Activated B cell treated with CpG ODN at 0.5 μM for 24 hours (primary cell): ENCODE measurements at regions not wholly inside any gene's neighbourhood (a gene's known extent, or its start where the extent isn't known, plus 50 kb on each side); places are given as distances from the start of the nearest gene placed in this dataset.

Source experiments
- ATAC-seq: fragments of 200-7000 bp; cut with Tn5 transposase; one replicate; pipeline ENCODE4 v1.10.0; 2021; ENCODE audit warnings: low read depth, mild to moderate bottlenecking, moderate library complexity
- CTCF ChIA-PET: fragments of 350-600 bp; sonication (Branson Sonifier 250); formaldehyde crosslinking; loops from one replicate; lab custom pipeline; 2021; ENCODE audit warnings: antibody characterized with exemption; lab: Charles Lee
- POLR2A ChIA-PET: fragments of 350-600 bp; sonication (Branson Sonifier 250); formaldehyde crosslinking; loops from one replicate; lab custom pipeline; 2021; ENCODE audit warnings: antibody characterized with exemption; lab: Charles Lee
- DNase-seq: peaks from one replicate; pipeline ENCODE4 v3.0.0; 2022
- H3K27ac Mint-ChIP-seq: one replicate; pipeline ENCODE4 v1.8.0; 2020; ENCODE audit warnings: mixed read lengths
- H3K27me3 Mint-ChIP-seq: one replicate; pipeline ENCODE4 v1.8.0; 2021; ENCODE audit warnings: mixed read lengths
- H3K36me3 Mint-ChIP-seq: one replicate; pipeline ENCODE4 v1.8.0; 2021; ENCODE audit warnings: low read depth, mixed read lengths
- H3K4me1 Mint-ChIP-seq: one replicate; pipeline ENCODE4 v1.8.0; 2021; ENCODE audit warnings: mixed read lengths
- H3K4me3 Mint-ChIP-seq: one replicate; pipeline ENCODE4 v1.8.0; 2020; ENCODE audit warnings: mild to moderate bottlenecking, mixed read lengths
- H3K9me3 Mint-ChIP-seq: one replicate; pipeline ENCODE4 v1.8.0; 2020; ENCODE audit warnings: mixed read lengths
- CTCF ChIP-seq: fragments of 200-600 bp; IDR thresholded peaks from one replicate; pipeline ENCODE4 v1.8.0; 2022; ENCODE audit warnings: antibody characterized with exemption, mild to moderate bottlenecking
- intact Hi-C: fragments of 100-400 bp; cut with micrococcal nuclease; formaldehyde crosslinking; loops from one replicate; pipeline ENCODE4 v1.15.1; 2024

GRCh38 chr2:172335736-172336135, 91.7 kb upstream of the ITGA6 start:
- no peak overlapping the region for H3K27ac Mint-ChIP-seq
- TF ChIP-seq CTCF: no peak
- H3K4me1 Mint-ChIP-seq: peaks cover 14% of the 10 kb centered on the region
- no peak overlapping the region for H3K4me3 Mint-ChIP-seq
- no peak for ATAC-seq
- ChIA-PET POLR2A (no interaction called here), CTCF (no interaction called here)
- peaks cover 12% of the 10 kb centered on the region for H3K27me3 Mint-ChIP-seq
- intact Hi-C loops: no loop called here
- no peaks in the 10 kb centered on the region for H3K9me3 Mint-ChIP-seq
- no peaks in the 10 kb centered on the region for H3K36me3 Mint-ChIP-seq
- no peak for DNase-seq

GRCh38 chr2:172336681-172337080, 90.7 kb upstream of the ITGA6 start:
- H3K27ac Mint-ChIP-seq: no peak overlapping the region
- POLR2A ChIA-PET: no interaction called here
- CTCF ChIA-PET: no interaction called here
- H3K27me3 Mint-ChIP-seq: peaks cover 11% of the 10 kb centered on the region
- intact Hi-C loops: no loop called here
- no peaks in the 10 kb centered on the region for H3K36me3 Mint-ChIP-seq
- peaks cover 14% of the 10 kb centered on the region for H3K4me1 Mint-ChIP-seq
- H3K4me3 Mint-ChIP-seq: no peak overlapping the region
- ATAC-seq (no peak), DNase-seq (no peak)
- no peaks in the 10 kb centered on the region for H3K9me3 Mint-ChIP-seq
- TF ChIP-seq CTCF: no peak

GRCh38 chr2:172339371-172340010, 87.9 kb upstream of the ITGA6 start:
- H3K27me3 Mint-ChIP-seq: peaks cover 17% of the 10 kb centered on the region
- H3K9me3 Mint-ChIP-seq: peaks cover 3% of the 10 kb centered on the region
- DNase-seq (no peak), ATAC-seq (no peak)
- no peak for TF ChIP-seq CTCF
- H3K36me3 Mint-ChIP-seq: no peaks in the 10 kb centered on the region
- peaks cover 14% of the 10 kb centered on the region for H3K4me1 Mint-ChIP-seq
- H3K4me3 Mint-ChIP-seq: no peak overlapping the region
- intact Hi-C loops: no loop called here
- CTCF ChIA-PET: no interaction called here
- no peak overlapping the region for H3K27ac Mint-ChIP-seq
- POLR2A ChIA-PET: no interaction called here

GRCh38 chr2:172340394-172340793, 87.0 kb upstream of the ITGA6 start:
- no peak for TF ChIP-seq CTCF
- no peaks in the 10 kb centered on the region for H3K36me3 Mint-ChIP-seq
- peak overlapping the region; percentile 33 for H3K4me3 Mint-ChIP-seq
- CTCF ChIA-PET: no interaction called here
- H3K27me3 Mint-ChIP-seq: peaks cover 17% of the 10 kb centered on the region
- no peak overlapping the region for H3K27ac Mint-ChIP-seq
- DNase-seq (no peak), ATAC-seq (no peak)
- peaks cover 14% of the 10 kb centered on the region for H3K4me1 Mint-ChIP-seq
- POLR2A ChIA-PET: no interaction called here
- intact Hi-C loops: no loop called here
- H3K9me3 Mint-ChIP-seq: peaks cover 3% of the 10 kb centered on the region

- Mint-ChIP-seq H3K9me3 (peaks cover 3% of the 10 kb centered on the region), H3K27me3 (peaks cover 16% of the 10 kb centered on the region), H3K4me3 (no peak overlapping the region), H3K27ac (no peak overlapping the region), H3K36me3 (no peaks in the 10 kb centered on the region), H3K4me1 (peaks cover 14% of the 10 kb centered on the region)
- intact Hi-C loops: no loop called here
- no peak for TF ChIP-seq CTCF
- ChIA-PET CTCF (no interaction called here), POLR2A (no interaction called here)
- no peak for DNase-seq
- no peak for ATAC-seq
These were observed 85.3 kb upstream of the ITGA6 start for GRCh38 chr2:172342078-172342477.
